SU-DHL-6 (cell line): ENCODE measurements at regions not wholly inside any gene's neighbourhood (a gene's known extent, or its start where the extent isn't known, plus 50 kb on each side); places are given as distances from the start of the nearest gene placed in this dataset.

Experiments used
- H2AFZ ChIP-seq: fragments of 200-600 bp; sonication (generic); 2 replicates; pipeline ENCODE4 v1.6.1; 2014; ENCODE audit warnings: low read depth, mild to moderate bottlenecking, moderate library complexity, mixed read lengths, antibody characterized with exemption, low read length; ENCODE audit not compliant: severe bottlenecking
- H3F3A ChIP-seq: fragments of 200-600 bp; shearing (Covaris generic); 2 replicates; pipeline ENCODE4 v1.6.0; 2016; ENCODE audit warnings: antibody characterized with exemption, mild to moderate bottlenecking; ENCODE audit not compliant: insufficient read depth
- H3K27ac ChIP-seq: fragments of 200-600 bp; sonication (generic); 2 replicates; pipeline ENCODE4 v1.5.1; 2016; ENCODE audit warnings: low read depth, mild to moderate bottlenecking, low read length, moderate library complexity, mixed read lengths
- H3K27me3 ChIP-seq: fragments of 200-600 bp; sonication (generic), shearing (Covaris generic); 2 replicates; pipeline ENCODE4 v1.6.0; 2014; ENCODE audit warnings: mild to moderate bottlenecking, low read length
- H3K36me3 ChIP-seq: fragments of 200-600 bp; sonication (generic); 2 replicates; pipeline ENCODE4 v1.6.1; 2014; ENCODE audit warnings: mild to moderate bottlenecking, low read length, mixed read lengths
- H3K4me2 ChIP-seq: fragments of 300-600, 200-600 bp; shearing (Covaris generic), sonication (generic); 2 replicates; pipeline ENCODE4 v1.6.0; 2014; ENCODE audit warnings: low read length, low read depth, mild to moderate bottlenecking; ENCODE audit not compliant: poor library complexity, severe bottlenecking
- H3K4me3 ChIP-seq: fragments of 200-600 bp; sonication (generic); 2 replicates; pipeline ENCODE4 v1.5.1; 2014; ENCODE audit warnings: antibody characterized with exemption, low read length, mild to moderate bottlenecking, mixed read lengths; ENCODE audit not compliant: insufficient read depth, poor library complexity, severe bottlenecking
- H3K79me2 ChIP-seq: fragments of 200-600 bp; sonication (generic); 2 replicates; pipeline ENCODE4 v1.6.1; 2014; ENCODE audit warnings: mild to moderate bottlenecking, low read length, moderate library complexity; ENCODE audit not compliant: insufficient read depth
- H3K9ac ChIP-seq: fragments of 200-600 bp; sonication (generic); 2 replicates; pipeline ENCODE4 v1.7.0; 2014; ENCODE audit warnings: mild to moderate bottlenecking, low read length
- H3K9me2 ChIP-seq: fragments of 200-600 bp; sonication (generic); replicated peaks from 2 replicates; pipeline ENCODE4 v1.6.1; 2014; ENCODE audit warnings: low read length; ENCODE audit not compliant: insufficient read depth
- H3K9me3 ChIP-seq: fragments of 200-600 bp; sonication (generic); 2 replicates; pipeline ENCODE4 v1.6.1; 2014; ENCODE audit warnings: low read length, mixed read lengths; ENCODE audit not compliant: insufficient read depth
- H4K20me1 ChIP-seq: fragments of 200-600 bp; sonication (generic); 2 replicates; pipeline ENCODE4 v1.6.1; 2014; ENCODE audit warnings: low read depth, mild to moderate bottlenecking, antibody characterized with exemption, low read length, moderate library complexity, mixed read lengths
- EZH2phosphoT487 ChIP-seq: fragments of 200-600 bp; sonication (generic), shearing (Covaris generic); conservative IDR thresholded peaks from 2 replicates; pipeline ENCODE4 v1.6.1; 2018; ENCODE audit warnings: mild to moderate bottlenecking, antibody characterized with exemption, low read length, moderate library complexity, mixed read lengths
- TF ChIP-seq, protein P1 (sequence below): fragments of 200-600 bp; sonication (generic); IDR thresholded peaks from one replicate; pipeline ENCODE4 v1.5.1; 2017; ENCODE audit warnings: antibody characterized with exemption, mild to moderate bottlenecking, low read length, moderate library complexity; ENCODE audit not compliant: insufficient read depth, poor library complexity, severe bottlenecking

DNA sequence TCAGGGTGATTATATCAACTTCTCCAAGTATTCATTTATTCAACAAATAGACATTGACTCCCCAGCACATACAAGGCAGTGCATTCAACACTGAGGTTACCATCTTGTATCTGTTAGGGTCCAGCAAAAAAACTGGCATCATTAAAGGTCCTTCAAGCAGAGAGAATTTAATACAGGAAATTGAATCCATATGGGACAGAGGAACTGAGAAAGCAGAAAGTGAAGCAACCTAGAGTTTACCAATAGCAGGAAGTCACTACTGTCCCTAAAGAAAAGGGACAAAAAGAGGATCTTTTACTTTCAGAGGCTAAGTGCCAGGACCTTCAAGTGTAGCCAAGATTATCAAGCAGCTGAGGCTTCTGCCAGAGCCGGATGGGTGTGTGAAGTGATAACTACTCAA lies 237.8 kb upstream of the TBX3 start:
- H4K20me1 ChIP-seq, result no peaks in the 10 kb centered on the region
- H3K4me3 ChIP-seq, result no peak overlapping the region
- H2AFZ ChIP-seq, result no peak overlapping the region
- H3K9me2 ChIP-seq, result no peaks in the 10 kb centered on the region
- no peaks in the 10 kb centered on the region for H3F3A ChIP-seq
- no peak overlapping the region for H3K9ac ChIP-seq
- TF ChIP-seq, protein P1, sequence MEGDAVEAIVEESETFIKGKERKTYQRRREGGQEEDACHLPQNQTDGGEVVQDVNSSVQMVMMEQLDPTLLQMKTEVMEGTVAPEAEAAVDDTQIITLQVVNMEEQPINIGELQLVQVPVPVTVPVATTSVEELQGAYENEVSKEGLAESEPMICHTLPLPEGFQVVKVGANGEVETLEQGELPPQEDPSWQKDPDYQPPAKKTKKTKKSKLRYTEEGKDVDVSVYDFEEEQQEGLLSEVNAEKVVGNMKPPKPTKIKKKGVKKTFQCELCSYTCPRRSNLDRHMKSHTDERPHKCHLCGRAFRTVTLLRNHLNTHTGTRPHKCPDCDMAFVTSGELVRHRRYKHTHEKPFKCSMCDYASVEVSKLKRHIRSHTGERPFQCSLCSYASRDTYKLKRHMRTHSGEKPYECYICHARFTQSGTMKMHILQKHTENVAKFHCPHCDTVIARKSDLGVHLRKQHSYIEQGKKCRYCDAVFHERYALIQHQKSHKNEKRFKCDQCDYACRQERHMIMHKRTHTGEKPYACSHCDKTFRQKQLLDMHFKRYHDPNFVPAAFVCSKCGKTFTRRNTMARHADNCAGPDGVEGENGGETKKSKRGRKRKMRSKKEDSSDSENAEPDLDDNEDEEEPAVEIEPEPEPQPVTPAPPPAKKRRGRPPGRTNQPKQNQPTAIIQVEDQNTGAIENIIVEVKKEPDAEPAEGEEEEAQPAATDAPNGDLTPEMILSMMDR, result no peak
- TF ChIP-seq EZH2phosphoT487, result no peak
- H3K79me2 ChIP-seq, result no peaks in the 10 kb centered on the region
- H3K9me3 ChIP-seq, result no peaks in the 10 kb centered on the region
- no peak overlapping the region for H3K4me2 ChIP-seq
- no peak overlapping the region for H3K27ac ChIP-seq
- no peaks in the 10 kb centered on the region for H3K27me3 ChIP-seq
- H3K36me3 ChIP-seq, result no peaks in the 10 kb centered on the region

DNA sequence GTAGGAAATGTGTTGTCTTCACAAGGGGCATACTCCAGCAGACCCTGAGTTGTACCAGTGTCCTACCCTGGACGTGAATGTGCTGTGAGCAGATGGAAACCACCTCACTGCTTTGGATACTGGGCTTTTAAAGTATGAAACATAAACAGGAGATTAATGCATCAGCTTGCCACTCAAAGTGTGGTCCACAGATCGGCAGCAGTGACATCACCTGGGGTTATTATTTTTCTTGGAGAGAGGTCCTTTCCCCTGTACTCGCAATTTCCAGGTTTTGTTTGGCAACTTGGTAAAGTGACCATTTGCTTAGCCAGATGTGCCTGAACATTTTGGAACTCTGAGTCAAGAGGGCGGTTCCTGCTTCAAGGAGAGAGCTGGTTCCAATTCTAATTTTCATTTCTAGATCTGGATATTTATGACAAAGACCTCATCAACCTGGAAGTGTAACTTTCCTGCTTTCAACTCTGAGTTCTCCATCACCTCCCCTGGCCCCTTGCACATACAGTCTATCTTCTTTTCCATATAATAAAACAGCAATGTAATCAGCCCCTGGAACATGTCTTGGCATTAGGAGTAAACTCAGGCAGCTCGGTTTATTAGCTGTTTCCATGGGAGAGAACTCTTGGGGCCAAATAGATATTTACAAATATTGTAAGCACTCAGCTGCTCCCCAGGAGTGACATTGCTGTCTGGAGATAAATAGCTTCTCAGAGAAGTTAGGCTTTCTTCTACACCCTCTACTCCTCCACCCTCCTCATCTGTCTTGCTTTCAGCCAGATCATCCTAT lies 237.0 kb upstream of the TBX3 start:
- Histone ChIP-seq H3K27ac (no peak overlapping the region), H4K20me1 (no peaks in the 10 kb centered on the region), H3K79me2 (no peaks in the 10 kb centered on the region), H3K36me3 (no peaks in the 10 kb centered on the region), H3F3A (no peaks in the 10 kb centered on the region), H3K27me3 (no peaks in the 10 kb centered on the region), H3K4me2 (no peak overlapping the region), H3K4me3 (no peak overlapping the region), H2AFZ (no peak overlapping the region), H3K9me2 (no peaks in the 10 kb centered on the region), H3K9ac (no peak overlapping the region), H3K9me3 (no peaks in the 10 kb centered on the region)
- TF ChIP-seq, protein P1, result no peak
- no peak for TF ChIP-seq EZH2phosphoT487

DNA sequence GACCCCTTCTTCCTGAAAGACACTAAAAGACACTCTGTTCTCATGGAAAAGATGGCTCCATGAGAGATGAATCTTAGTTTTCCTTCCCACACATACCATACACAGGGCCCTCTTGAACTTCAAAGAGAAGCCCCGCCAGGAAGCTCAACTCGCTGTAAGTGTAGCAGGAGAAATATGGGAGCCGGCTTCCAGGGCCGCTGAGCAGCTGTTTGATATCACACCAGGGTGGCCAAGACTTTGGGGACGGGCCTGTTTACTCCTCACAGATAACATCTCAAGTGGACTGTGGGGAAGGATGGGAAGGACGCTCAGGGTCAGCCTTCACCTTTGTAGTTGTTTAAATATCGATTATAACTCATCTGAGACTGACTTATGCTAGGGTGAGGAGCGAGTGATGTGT lies 235.5 kb upstream of the TBX3 start:
- TF ChIP-seq EZH2phosphoT487, result no peak
- TF ChIP-seq, protein P1, result no peak
- no peaks in the 10 kb centered on the region for H3K27me3 ChIP-seq

More for the DNA sequence above, 235.5 kb upstream of the TBX3 start:
- Histone ChIP-seq H3K79me2 (no peaks in the 10 kb centered on the region), H3K4me3 (no peak overlapping the region), H3K9me3 (no peaks in the 10 kb centered on the region), H3K9me2 (no peaks in the 10 kb centered on the region), H3K4me2 (no peak overlapping the region), H4K20me1 (no peaks in the 10 kb centered on the region), H3F3A (no peaks in the 10 kb centered on the region), H2AFZ (no peak overlapping the region), H3K9ac (no peak overlapping the region), H3K27ac (no peak overlapping the region), H3K36me3 (no peaks in the 10 kb centered on the region)
